GM23338 (cell line): ENCODE measurements at regions not wholly inside any gene's neighbourhood (a gene's known extent, or its start where the extent isn't known, plus 50 kb on each side); places are given as distances from the start of the nearest gene placed in this dataset.

Experiments
- ATAC-seq: fragments of 200-7000 bp; cut with Tn5 transposase; 3 replicates; pipeline ENCODE4 v1.9.1; 2020
- DNase-seq: peaks from one replicate; pipeline ENCODE4 v3.0.0-alpha.2; 2015; ENCODE audit warnings: low spot score
- H2AFZ ChIP-seq: fragments of 200-600 bp; sonication (generic); 2 replicates; pipeline ENCODE4 v1.8.0; 2016; ENCODE audit warnings: antibody characterized with exemption, mild to moderate bottlenecking, moderate library complexity
- H3F3A ChIP-seq: fragments of 200-600 bp; sonication (generic); replicated peaks from 2 replicates; pipeline ENCODE4 v1.8.0; 2017; ENCODE audit warnings: antibody characterized with exemption, mixed run types, low read depth
- H3K27ac ChIP-seq: fragments of 200-600 bp; sonication (generic); 2 replicates; pipeline ENCODE4 v1.6.1; 2016; ENCODE audit warnings: low read depth
- H3K27me3 ChIP-seq: fragments of 200-600 bp; sonication (generic); 2 replicates; pipeline ENCODE4 v1.8.0; 2016; ENCODE audit warnings: mild to moderate bottlenecking, mixed run types, moderate library complexity; ENCODE audit not compliant: insufficient read depth
- H3K36me3 ChIP-seq: fragments of 200-600 bp; sonication (generic); 2 replicates; pipeline ENCODE4 v1.8.0; 2016; ENCODE audit warnings: mild to moderate bottlenecking; ENCODE audit not compliant: insufficient read depth
- H3K4me1 ChIP-seq: fragments of 200-600 bp; sonication (generic); 2 replicates; pipeline ENCODE4 v1.8.0; 2016; ENCODE audit warnings: mild to moderate bottlenecking, moderate library complexity; ENCODE audit not compliant: insufficient read depth
- H3K4me2 ChIP-seq: fragments of 200-600 bp; sonication (generic); 2 replicates; pipeline ENCODE4 v1.7.1; 2017; ENCODE audit warnings: mixed run types
- H3K4me3 ChIP-seq: fragments of 200-600 bp; sonication (generic); 2 replicates; pipeline ENCODE4 v1.6.1; 2016; ENCODE audit warnings: mixed run types
- H3K79me2 ChIP-seq: fragments of 200-600 bp; sonication (generic); replicated peaks from 2 replicates; pipeline ENCODE4 v1.8.0; 2017; ENCODE audit warnings: mild to moderate bottlenecking; ENCODE audit not compliant: insufficient read depth
- H3K9me2 ChIP-seq: fragments of 200-600 bp; sonication (generic); 2 replicates; pipeline ENCODE4 v1.8.0; 2017; ENCODE audit not compliant: insufficient read depth
- H4K20me1 ChIP-seq: fragments of 200-600 bp; sonication (generic); replicated peaks from 2 replicates; pipeline ENCODE4 v1.8.0; 2017; ENCODE audit warnings: mild to moderate bottlenecking; ENCODE audit not compliant: insufficient read depth
- H3K27ac Mint-ChIP-seq: 2 replicates; pipeline ENCODE4 v1.8.0; 2020; ENCODE audit warnings: inconsistent platforms, mild to moderate bottlenecking, moderate library complexity, mixed read lengths
- H3K27me3 Mint-ChIP-seq: 3 replicates; pipeline ENCODE4 v1.8.0; 2022; ENCODE audit warnings: low read depth, mild to moderate bottlenecking, moderate library complexity, mixed read lengths, inconsistent platforms; ENCODE audit not compliant: insufficient read depth, poor library complexity
- H3K36me3 Mint-ChIP-seq: 3 replicates; pipeline ENCODE4 v1.8.0; 2021; ENCODE audit warnings: low read depth, mild to moderate bottlenecking, inconsistent platforms, moderate library complexity, mixed read lengths
- H3K4me1 Mint-ChIP-seq: 3 replicates; pipeline ENCODE4 v1.8.0; 2020; ENCODE audit warnings: mild to moderate bottlenecking, inconsistent platforms, mixed read lengths
- H3K4me3 Mint-ChIP-seq: 3 replicates; pipeline ENCODE4 v1.8.0; 2021; ENCODE audit warnings: moderate library complexity, mild to moderate bottlenecking, inconsistent platforms, mixed read lengths
- H3K9me3 Mint-ChIP-seq: 3 replicates; pipeline ENCODE4 v1.8.0; 2020; ENCODE audit warnings: moderate library complexity, mild to moderate bottlenecking, inconsistent platforms, mixed read lengths
- CREB1 ChIP-seq: fragments of 250-450 bp; sonication (Bioruptor Pico); IDR thresholded peaks from 2 replicates; pipeline ENCODE4 v1.5.0; 2020; ENCODE audit warnings: low read depth, mild to moderate bottlenecking, moderate library complexity
- EZH2 ChIP-seq: fragments of 200-600 bp; sonication (generic); IDR thresholded peaks from one replicate; pipeline ENCODE4 v1.8.0; 2017; ENCODE audit warnings: antibody characterized with exemption, mild to moderate bottlenecking, low read depth; ENCODE audit not compliant: unreplicated experiment
- EZH2phosphoT487 ChIP-seq: fragments of 200-600 bp; sonication (generic); IDR thresholded peaks from one replicate; pipeline ENCODE4 v1.8.1; 2018; ENCODE audit warnings: antibody characterized with exemption; ENCODE audit not compliant: unreplicated experiment
- JUNB ChIP-seq: IDR thresholded peaks from one replicate; pipeline ENCODE4 v1.6.1; 2016; ENCODE audit warnings: antibody characterized with exemption; ENCODE audit not compliant: unreplicated experiment
- NANOG ChIP-seq: IDR thresholded peaks from 2 replicates; pipeline ENCODE4 v1.6.1; 2016; ENCODE audit warnings: antibody characterized with exemption, borderline replicate concordance
- POLR2AphosphoS5 ChIP-seq: IDR thresholded peaks from 2 replicates; pipeline ENCODE4 v1.6.1; 2016; ENCODE audit warnings: antibody characterized with exemption, low read depth
- STAT1 ChIP-seq: IDR thresholded peaks from one replicate; pipeline ENCODE4 v1.6.1; 2016; ENCODE audit warnings: antibody characterized with exemption; ENCODE audit not compliant: unreplicated experiment
- ZNF114 ChIP-seq: fragments of 250-450 bp; sonication (Bioruptor Pico); IDR thresholded peaks from 2 replicates; pipeline ENCODE4 v1.5.0; 2020; ENCODE audit warnings: mild to moderate bottlenecking, moderate library complexity
- ZNF331 ChIP-seq: fragments of 250-450 bp; sonication (Bioruptor Pico); IDR thresholded peaks from 2 replicates; pipeline ENCODE4 v1.5.0; 2020; ENCODE audit warnings: low read depth, mild to moderate bottlenecking, moderate library complexity
- TF ChIP-seq, protein P1 (sequence below): fragments of 250-450 bp; sonication (Bioruptor Pico); IDR thresholded peaks from 2 replicates; pipeline ENCODE4 v1.5.0; 2020; ENCODE audit warnings: mild to moderate bottlenecking, moderate library complexity
- TF ChIP-seq, protein P2 (sequence below): IDR thresholded peaks from 2 replicates; pipeline ENCODE4 v1.6.1; 2016; ENCODE audit warnings: antibody characterized with exemption
- TF ChIP-seq, protein P3 (sequence below): IDR thresholded peaks from one replicate; pipeline ENCODE4 v1.6.1; 2018; ENCODE audit warnings: antibody characterized with exemption; ENCODE audit not compliant: unreplicated experiment
- TF ChIP-seq, protein P4 (sequence below), 2 experiments: fragments of 200-600 bp in 1 of 2; sonication (generic) in 1 of 2; conservative IDR thresholded peaks; 2 replicates each; pipeline versions ENCODE4 v1.5.1 to v1.6.1; 2016 to 2017; ENCODE audit warnings: antibody characterized with exemption in 2 of 2, low read depth in 2 of 2, mild to moderate bottlenecking in 2 of 2, moderate library complexity in 1 of 2

DNA sequence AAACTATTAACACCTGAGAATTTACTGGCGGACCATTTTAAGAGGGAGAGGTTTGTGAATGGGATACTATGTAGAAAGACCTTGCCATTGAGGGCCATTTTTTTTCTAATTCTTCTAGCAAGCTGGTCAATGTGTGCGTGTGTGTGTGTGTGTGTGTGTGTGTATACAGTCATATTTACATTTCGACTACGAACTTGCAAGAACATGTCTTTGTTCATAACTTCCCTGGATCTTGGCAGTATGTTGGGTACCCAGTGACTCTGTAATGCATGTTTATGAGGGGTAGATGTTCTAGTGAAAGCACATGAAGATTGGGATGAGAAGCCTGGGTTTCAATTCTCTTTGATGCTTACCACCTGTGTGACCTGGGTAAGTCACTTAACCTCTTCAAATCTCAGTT, 133.6 kb downstream of the UBE2E3 start:
- no peaks in the 10 kb centered on the region for H3K36me3 Mint-ChIP-seq
- H3K4me3 Mint-ChIP-seq: no peak overlapping the region
- Histone ChIP-seq H4K20me1 (no peaks in the 10 kb centered on the region), H3F3A (no peaks in the 10 kb centered on the region), H3K36me3 (no peaks in the 10 kb centered on the region), H3K27me3 (no peaks in the 10 kb centered on the region), H2AFZ (no peak overlapping the region), H3K79me2 (no peaks in the 10 kb centered on the region), H3K4me1 (no peaks in the 10 kb centered on the region), H3K27ac (no peak overlapping the region), H3K4me3 (no peak overlapping the region), H3K9me2 (no peaks in the 10 kb centered on the region), H3K4me2 (no peak overlapping the region)
- H3K27me3 Mint-ChIP-seq: no peaks in the 10 kb centered on the region
- no peak for ATAC-seq
- no peaks in the 10 kb centered on the region for H3K9me3 Mint-ChIP-seq
- no peak for DNase-seq
- no peak overlapping the region for H3K27ac Mint-ChIP-seq
- H3K4me1 Mint-ChIP-seq: no peaks in the 10 kb centered on the region
- no peak for TF ChIP-seq POLR2AphosphoS5
- TF ChIP-seq, protein P1, sequence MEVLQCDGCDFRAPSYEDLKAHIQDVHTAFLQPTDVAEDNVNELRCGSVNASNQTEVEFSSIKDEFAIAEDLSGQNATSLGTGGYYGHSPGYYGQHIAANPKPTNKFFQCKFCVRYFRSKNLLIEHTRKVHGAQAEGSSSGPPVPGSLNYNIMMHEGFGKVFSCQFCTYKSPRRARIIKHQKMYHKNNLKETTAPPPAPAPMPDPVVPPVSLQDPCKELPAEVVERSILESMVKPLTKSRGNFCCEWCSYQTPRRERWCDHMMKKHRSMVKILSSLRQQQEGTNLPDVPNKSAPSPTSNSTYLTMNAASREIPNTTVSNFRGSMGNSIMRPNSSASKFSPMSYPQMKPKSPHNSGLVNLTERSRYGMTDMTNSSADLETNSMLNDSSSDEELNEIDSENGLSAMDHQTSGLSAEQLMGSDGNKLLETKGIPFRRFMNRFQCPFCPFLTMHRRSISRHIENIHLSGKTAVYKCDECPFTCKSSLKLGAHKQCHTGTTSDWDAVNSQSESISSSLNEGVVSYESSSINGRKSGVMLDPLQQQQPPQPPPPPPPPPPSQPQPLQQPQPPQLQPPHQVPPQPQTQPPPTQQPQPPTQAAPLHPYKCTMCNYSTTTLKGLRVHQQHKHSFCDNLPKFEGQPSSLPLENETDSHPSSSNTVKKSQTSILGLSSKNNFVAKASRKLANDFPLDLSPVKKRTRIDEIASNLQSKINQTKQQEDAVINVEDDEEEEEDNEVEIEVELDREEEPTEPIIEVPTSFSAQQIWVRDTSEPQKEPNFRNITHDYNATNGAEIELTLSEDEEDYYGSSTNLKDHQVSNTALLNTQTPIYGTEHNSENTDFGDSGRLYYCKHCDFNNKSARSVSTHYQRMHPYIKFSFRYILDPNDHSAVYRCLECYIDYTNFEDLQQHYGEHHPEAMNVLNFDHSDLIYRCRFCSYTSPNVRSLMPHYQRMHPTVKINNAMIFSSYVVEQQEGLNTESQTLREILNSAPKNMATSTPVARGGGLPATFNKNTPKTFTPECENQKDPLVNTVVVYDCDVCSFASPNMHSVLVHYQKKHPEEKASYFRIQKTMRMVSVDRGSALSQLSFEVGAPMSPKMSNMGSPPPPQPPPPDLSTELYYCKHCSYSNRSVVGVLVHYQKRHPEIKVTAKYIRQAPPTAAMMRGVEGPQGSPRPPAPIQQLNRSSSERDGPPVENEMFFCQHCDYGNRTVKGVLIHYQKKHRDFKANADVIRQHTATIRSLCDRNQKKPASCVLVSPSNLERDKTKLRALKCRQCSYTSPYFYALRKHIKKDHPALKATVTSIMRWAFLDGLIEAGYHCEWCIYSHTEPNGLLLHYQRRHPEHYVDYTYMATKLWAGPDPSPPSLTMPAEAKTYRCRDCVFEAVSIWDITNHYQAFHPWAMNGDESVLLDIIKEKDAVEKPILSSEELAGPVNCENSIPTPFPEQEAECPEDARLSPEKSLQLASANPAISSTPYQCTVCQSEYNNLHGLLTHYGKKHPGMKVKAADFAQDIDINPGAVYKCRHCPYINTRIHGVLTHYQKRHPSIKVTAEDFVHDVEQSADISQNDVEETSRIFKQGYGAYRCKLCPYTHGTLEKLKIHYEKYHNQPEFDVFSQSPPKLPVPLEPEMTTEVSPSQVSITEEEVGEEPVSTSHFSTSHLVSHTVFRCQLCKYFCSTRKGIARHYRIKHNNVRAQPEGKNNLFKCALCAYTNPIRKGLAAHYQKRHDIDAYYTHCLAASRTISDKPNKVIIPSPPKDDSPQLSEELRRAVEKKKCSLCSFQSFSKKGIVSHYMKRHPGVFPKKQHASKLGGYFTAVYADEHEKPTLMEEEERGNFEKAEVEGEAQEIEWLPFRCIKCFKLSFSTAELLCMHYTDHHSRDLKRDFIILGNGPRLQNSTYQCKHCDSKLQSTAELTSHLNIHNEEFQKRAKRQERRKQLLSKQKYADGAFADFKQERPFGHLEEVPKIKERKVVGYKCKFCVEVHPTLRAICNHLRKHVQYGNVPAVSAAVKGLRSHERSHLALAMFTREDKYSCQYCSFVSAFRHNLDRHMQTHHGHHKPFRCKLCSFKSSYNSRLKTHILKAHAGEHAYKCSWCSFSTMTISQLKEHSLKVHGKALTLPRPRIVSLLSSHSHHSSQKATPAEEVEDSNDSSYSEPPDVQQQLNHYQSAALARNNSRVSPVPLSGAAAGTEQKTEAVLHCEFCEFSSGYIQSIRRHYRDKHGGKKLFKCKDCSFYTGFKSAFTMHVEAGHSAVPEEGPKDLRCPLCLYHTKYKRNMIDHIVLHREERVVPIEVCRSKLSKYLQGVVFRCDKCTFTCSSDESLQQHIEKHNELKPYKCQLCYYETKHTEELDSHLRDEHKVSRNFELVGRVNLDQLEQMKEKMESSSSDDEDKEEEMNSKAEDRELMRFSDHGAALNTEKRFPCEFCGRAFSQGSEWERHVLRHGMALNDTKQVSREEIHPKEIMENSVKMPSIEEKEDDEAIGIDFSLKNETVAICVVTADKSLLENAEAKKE (CRISPR knock-in tag): no peak
- TF ChIP-seq CREB1: no peak
- no peak for TF ChIP-seq STAT1
- TF ChIP-seq ZNF331 (CRISPR knock-in tag): no peak
- TF ChIP-seq, protein P2, sequence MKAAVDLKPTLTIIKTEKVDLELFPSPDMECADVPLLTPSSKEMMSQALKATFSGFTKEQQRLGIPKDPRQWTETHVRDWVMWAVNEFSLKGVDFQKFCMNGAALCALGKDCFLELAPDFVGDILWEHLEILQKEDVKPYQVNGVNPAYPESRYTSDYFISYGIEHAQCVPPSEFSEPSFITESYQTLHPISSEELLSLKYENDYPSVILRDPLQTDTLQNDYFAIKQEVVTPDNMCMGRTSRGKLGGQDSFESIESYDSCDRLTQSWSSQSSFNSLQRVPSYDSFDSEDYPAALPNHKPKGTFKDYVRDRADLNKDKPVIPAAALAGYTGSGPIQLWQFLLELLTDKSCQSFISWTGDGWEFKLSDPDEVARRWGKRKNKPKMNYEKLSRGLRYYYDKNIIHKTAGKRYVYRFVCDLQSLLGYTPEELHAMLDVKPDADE: no peak
- no peak for TF ChIP-seq NANOG
- TF ChIP-seq ZNF114 (CRISPR knock-in tag): no peak
- no peak for TF ChIP-seq EZH2phosphoT487
- TF ChIP-seq, protein P3, sequence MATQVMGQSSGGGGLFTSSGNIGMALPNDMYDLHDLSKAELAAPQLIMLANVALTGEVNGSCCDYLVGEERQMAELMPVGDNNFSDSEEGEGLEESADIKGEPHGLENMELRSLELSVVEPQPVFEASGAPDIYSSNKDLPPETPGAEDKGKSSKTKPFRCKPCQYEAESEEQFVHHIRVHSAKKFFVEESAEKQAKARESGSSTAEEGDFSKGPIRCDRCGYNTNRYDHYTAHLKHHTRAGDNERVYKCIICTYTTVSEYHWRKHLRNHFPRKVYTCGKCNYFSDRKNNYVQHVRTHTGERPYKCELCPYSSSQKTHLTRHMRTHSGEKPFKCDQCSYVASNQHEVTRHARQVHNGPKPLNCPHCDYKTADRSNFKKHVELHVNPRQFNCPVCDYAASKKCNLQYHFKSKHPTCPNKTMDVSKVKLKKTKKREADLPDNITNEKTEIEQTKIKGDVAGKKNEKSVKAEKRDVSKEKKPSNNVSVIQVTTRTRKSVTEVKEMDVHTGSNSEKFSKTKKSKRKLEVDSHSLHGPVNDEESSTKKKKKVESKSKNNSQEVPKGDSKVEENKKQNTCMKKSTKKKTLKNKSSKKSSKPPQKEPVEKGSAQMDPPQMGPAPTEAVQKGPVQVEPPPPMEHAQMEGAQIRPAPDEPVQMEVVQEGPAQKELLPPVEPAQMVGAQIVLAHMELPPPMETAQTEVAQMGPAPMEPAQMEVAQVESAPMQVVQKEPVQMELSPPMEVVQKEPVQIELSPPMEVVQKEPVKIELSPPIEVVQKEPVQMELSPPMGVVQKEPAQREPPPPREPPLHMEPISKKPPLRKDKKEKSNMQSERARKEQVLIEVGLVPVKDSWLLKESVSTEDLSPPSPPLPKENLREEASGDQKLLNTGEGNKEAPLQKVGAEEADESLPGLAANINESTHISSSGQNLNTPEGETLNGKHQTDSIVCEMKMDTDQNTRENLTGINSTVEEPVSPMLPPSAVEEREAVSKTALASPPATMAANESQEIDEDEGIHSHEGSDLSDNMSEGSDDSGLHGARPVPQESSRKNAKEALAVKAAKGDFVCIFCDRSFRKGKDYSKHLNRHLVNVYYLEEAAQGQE: no peak
- TF ChIP-seq EZH2: no peak
- TF ChIP-seq JUNB: no peak
- TF ChIP-seq, protein P4, sequence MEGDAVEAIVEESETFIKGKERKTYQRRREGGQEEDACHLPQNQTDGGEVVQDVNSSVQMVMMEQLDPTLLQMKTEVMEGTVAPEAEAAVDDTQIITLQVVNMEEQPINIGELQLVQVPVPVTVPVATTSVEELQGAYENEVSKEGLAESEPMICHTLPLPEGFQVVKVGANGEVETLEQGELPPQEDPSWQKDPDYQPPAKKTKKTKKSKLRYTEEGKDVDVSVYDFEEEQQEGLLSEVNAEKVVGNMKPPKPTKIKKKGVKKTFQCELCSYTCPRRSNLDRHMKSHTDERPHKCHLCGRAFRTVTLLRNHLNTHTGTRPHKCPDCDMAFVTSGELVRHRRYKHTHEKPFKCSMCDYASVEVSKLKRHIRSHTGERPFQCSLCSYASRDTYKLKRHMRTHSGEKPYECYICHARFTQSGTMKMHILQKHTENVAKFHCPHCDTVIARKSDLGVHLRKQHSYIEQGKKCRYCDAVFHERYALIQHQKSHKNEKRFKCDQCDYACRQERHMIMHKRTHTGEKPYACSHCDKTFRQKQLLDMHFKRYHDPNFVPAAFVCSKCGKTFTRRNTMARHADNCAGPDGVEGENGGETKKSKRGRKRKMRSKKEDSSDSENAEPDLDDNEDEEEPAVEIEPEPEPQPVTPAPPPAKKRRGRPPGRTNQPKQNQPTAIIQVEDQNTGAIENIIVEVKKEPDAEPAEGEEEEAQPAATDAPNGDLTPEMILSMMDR (conservative IDR thresholded peaks at IDR 0.05; ENCODE audit: low read depth in 2 of 2): no peak
